Osteoblast (primary cell): ENCODE measurements at regions not wholly inside any gene's neighbourhood (a gene's known extent, or its start where the extent isn't known, plus 50 kb on each side); places are given as distances from the start of the nearest gene placed in this dataset.

Experiments used
- DNase-seq: peaks from one replicate; pipeline ENCODE4 v3.0.0; 2011; ENCODE audit warnings: low spot score, mixed read lengths; ENCODE audit not compliant: insufficient read length; ENCODE audit errors: missing footprints
- H2AFZ ChIP-seq: 2 replicates; pipeline ENCODE4 v1.6.0; 2011; ENCODE audit warnings: mild to moderate bottlenecking, low read length
- H3K27ac ChIP-seq: 2 replicates; pipeline ENCODE4 v1.5.1; 2011; ENCODE audit warnings: mild to moderate bottlenecking, low read depth, low read length, moderate library complexity
- H3K27me3 ChIP-seq: 2 replicates; pipeline ENCODE4 v1.6.0; 2012; ENCODE audit warnings: mild to moderate bottlenecking, control low read depth, inconsistent platforms, low read length, moderate library complexity; ENCODE audit not compliant: insufficient read depth
- H3K36me3 ChIP-seq: 2 replicates; pipeline ENCODE4 v1.5.1; 2011; ENCODE audit warnings: mild to moderate bottlenecking, low read length, control low read depth, moderate library complexity; ENCODE audit not compliant: insufficient read depth
- H3K4me1 ChIP-seq: 2 replicates; pipeline ENCODE4 v1.5.1; 2011; ENCODE audit warnings: mild to moderate bottlenecking, low read length, control low read depth, moderate library complexity; ENCODE audit not compliant: insufficient read depth
- H3K4me2 ChIP-seq: 2 replicates; pipeline ENCODE4 v1.6.0; 2011; ENCODE audit warnings: mild to moderate bottlenecking, low read length; ENCODE audit not compliant: insufficient read depth
- H3K4me3 ChIP-seq: fragments of 200-600 bp; sonication (generic); 3 replicates; pipeline ENCODE4 v1.5.1; 2012; ENCODE audit warnings: mild to moderate bottlenecking, low read length, inconsistent platforms; ENCODE audit not compliant: insufficient read depth
- H3K79me2 ChIP-seq: 2 replicates; pipeline ENCODE4 v1.6.0; 2012; ENCODE audit warnings: mild to moderate bottlenecking, low read length, control low read depth, inconsistent platforms; ENCODE audit not compliant: insufficient read depth
- H3K9me3 ChIP-seq: 2 replicates; pipeline ENCODE4 v1.5.1; 2011; ENCODE audit warnings: low read depth, low read length, control low read depth
- H4K20me1 ChIP-seq: 2 replicates; pipeline ENCODE4 v1.6.0; 2012; ENCODE audit warnings: mild to moderate bottlenecking, low read length, control low read depth; ENCODE audit not compliant: insufficient read depth
- CTCF ChIP-seq: IDR thresholded peaks from 2 replicates; pipeline ENCODE4 v1.5.1; 2011; ENCODE audit warnings: mild to moderate bottlenecking, low read depth, low read length, moderate library complexity; ENCODE audit errors: extremely low read depth

- Histone ChIP-seq H2AFZ (no peak overlapping the region), H3K79me2 (no peaks in the 10 kb centered on the region), H3K27me3 (no peaks in the 10 kb centered on the region), H3K4me2 (no peak overlapping the region), H3K36me3 (no peaks in the 10 kb centered on the region), H3K4me1 (no peaks in the 10 kb centered on the region), H3K27ac (no peak overlapping the region), H3K9me3 (peaks cover 4% of the 10 kb centered on the region), H3K4me3 (no peak overlapping the region), H4K20me1 (no peaks in the 10 kb centered on the region)
- TF ChIP-seq CTCF: no peak
- no peak for DNase-seq
Observed at GRCh38 chr4:33339762-33340161, 2619.6 kb downstream of the PCDH7 start.

- Histone ChIP-seq H3K27ac (no peak overlapping the region), H3K27me3 (no peaks in the 10 kb centered on the region), H2AFZ (no peak overlapping the region), H3K79me2 (no peaks in the 10 kb centered on the region), H3K36me3 (no peaks in the 10 kb centered on the region), H3K4me2 (no peak overlapping the region), H4K20me1 (no peaks in the 10 kb centered on the region), H3K9me3 (peaks cover 4% of the 10 kb centered on the region), H3K4me1 (no peaks in the 10 kb centered on the region), H3K4me3 (no peak overlapping the region)
- no peak for TF ChIP-seq CTCF
- no peak for DNase-seq
Observed at GRCh38 chr4:33340168-33340567, 2620.0 kb downstream of the PCDH7 start.

GRCh38 chr4:33349376-33349775 is 2629.2 kb downstream of the PCDH7 start:
- Histone ChIP-seq H3K27me3 (no peaks in the 10 kb centered on the region), H3K4me3 (no peak overlapping the region), H3K4me1 (no peaks in the 10 kb centered on the region), H3K79me2 (no peaks in the 10 kb centered on the region), H2AFZ (no peak overlapping the region), H3K27ac (no peak overlapping the region), H3K4me2 (no peak overlapping the region), H4K20me1 (no peaks in the 10 kb centered on the region), H3K36me3 (no peaks in the 10 kb centered on the region), H3K9me3 (no peaks in the 10 kb centered on the region)
- DNase-seq: no peak
- TF ChIP-seq CTCF: no peak

GRCh38 chr4:33357121-33357520 is 2637.0 kb downstream of the PCDH7 start:
- no peak overlapping the region for H3K4me3 ChIP-seq
- no peak for TF ChIP-seq CTCF
- no peaks in the 10 kb centered on the region for H3K9me3 ChIP-seq
- H3K27ac ChIP-seq: no peak overlapping the region
- H3K36me3 ChIP-seq: no peaks in the 10 kb centered on the region
- no peaks in the 10 kb centered on the region for H3K79me2 ChIP-seq
- no peak overlapping the region for H2AFZ ChIP-seq
- no peak for DNase-seq
- no peaks in the 10 kb centered on the region for H3K27me3 ChIP-seq
- no peaks in the 10 kb centered on the region for H4K20me1 ChIP-seq
- H3K4me1 ChIP-seq: no peaks in the 10 kb centered on the region
- H3K4me2 ChIP-seq: no peak overlapping the region
